Endothelial cell of umbilical vein (primary cell): ENCODE measurements at regions not wholly inside any gene's neighbourhood (a gene's known extent, or its start where the extent isn't known, plus 50 kb on each side); places are given as distances from the start of the nearest gene placed in this dataset.

ENCODE experiments used
- BruUV-seq: library from RNA; stranded (reverse); fragments of 400-500 nt; replicated peaks from 2 replicates; lab custom pipeline; 2021; lab: Mats Ljungman, UMichigan
- CTCF ChIA-PET: fragments of 300-600, 350-600 bp; sonication (Branson Sonifier 250); formaldehyde crosslinking; loops from one replicate; lab custom pipeline; 2021; ENCODE audit warnings: antibody characterized with exemption, inconsistent platforms; lab: Charles Lee
- POLR2A ChIA-PET: fragments of 300-600, 350-600 bp; sonication (Branson Sonifier 250); formaldehyde crosslinking; loops from one replicate; lab custom pipeline; 2021; ENCODE audit warnings: antibody characterized with exemption, inconsistent platforms; lab: Charles Lee
- DNase-seq: peaks from one replicate; pipeline ENCODE4 v3.0.0-alpha.2; 2011; ENCODE audit warnings: low read depth, low spot score
- FAIRE-seq: peaks from 2 replicates; lab custom pipeline; 2011; peaks lifted over from hg19 to GRCh38; lab: Jason Lieb, UNC
- H2AFZ ChIP-seq: 2 replicates; pipeline ENCODE4 v1.6.0; 2012; ENCODE audit warnings: low read depth, low read length, control low read depth, inconsistent platforms
- H3K27ac ChIP-seq: 2 replicates; pipeline ENCODE4 v1.5.1; 2011; ENCODE audit warnings: low read depth, mild to moderate bottlenecking, control low read depth, low read length, moderate library complexity; ENCODE audit not compliant: insufficient read depth
- H3K27me3 ChIP-seq, 2 experiments: 2 replicates each; pipeline versions ENCODE4 v1.6.0 to v1.6.1; 2011; ENCODE audit warnings: low read length in 2 of 2, mixed read lengths in 1 of 2; ENCODE audit not compliant: control insufficient read depth in 2 of 2, insufficient read depth in 2 of 2
- H3K36me3 ChIP-seq, 2 experiments: 2 replicates in 1 of 2; 3 replicates in 1 of 2; pipeline ENCODE4 v1.5.1; 2011; ENCODE audit warnings: low read length in 2 of 2, mild to moderate bottlenecking in 1 of 2, moderate library complexity in 1 of 2; ENCODE audit not compliant: control insufficient read depth in 2 of 2, insufficient read depth in 2 of 2; ENCODE audit errors: extremely low read depth in 1 of 2
- H3K4me1 ChIP-seq: 3 replicates; pipeline ENCODE4 v1.5.1; 2011; ENCODE audit warnings: mild to moderate bottlenecking, low read length; ENCODE audit not compliant: control insufficient read depth, insufficient read depth; ENCODE audit errors: extremely low read depth
- H3K4me2 ChIP-seq: 2 replicates; pipeline ENCODE4 v1.6.1; 2011; ENCODE audit warnings: low read length, control low read depth, mixed read lengths; ENCODE audit not compliant: insufficient read depth
- H3K4me3 ChIP-seq, 3 experiments: fragments of 200-600 bp in 1 of 3; sonication (generic), shearing (Covaris generic) in 1 of 3; replicated peaks in 1 of 3; 2 replicates each; pipeline ENCODE4 v1.5.1; 2011 to 2016; ENCODE audit warnings: control low read depth in 3 of 3, low read length in 3 of 3, mild to moderate bottlenecking in 2 of 3, inconsistent platforms in 1 of 3, low read depth in 1 of 3, moderate library complexity in 1 of 3; ENCODE audit not compliant: insufficient read depth in 1 of 3
- H3K79me2 ChIP-seq: 2 replicates; pipeline ENCODE4 v1.6.0; 2012; ENCODE audit warnings: low read length, inconsistent platforms; ENCODE audit not compliant: control insufficient read depth, insufficient read depth
- H3K9ac ChIP-seq: replicated peaks from 2 replicates; pipeline ENCODE3; 2011; ENCODE audit warnings: low read length, control low read depth; ENCODE audit not compliant: insufficient read depth; ENCODE audit errors: extremely low read depth
- H3K9me1 ChIP-seq: replicated peaks from 3 replicates; pipeline ENCODE4 v1.6.0; 2011; ENCODE audit warnings: mild to moderate bottlenecking, low read length; ENCODE audit not compliant: control insufficient read depth, insufficient read depth; ENCODE audit errors: extremely low read depth
- H3K9me3 ChIP-seq: replicated peaks from 2 replicates; pipeline ENCODE4 v1.5.1; 2012; ENCODE audit warnings: low read length, inconsistent platforms; ENCODE audit not compliant: control insufficient read depth, insufficient read depth
- H4K20me1 ChIP-seq: replicated peaks from 2 replicates; pipeline ENCODE3; 2011; ENCODE audit warnings: mild to moderate bottlenecking, low read length; ENCODE audit not compliant: control insufficient read depth, insufficient read depth; ENCODE audit errors: extremely low read depth
- CTCF ChIP-seq, 2 donors: IDR thresholded peaks; 1 replicate in 1 of 2; 2 replicates in 1 of 2; pipeline ENCODE4 v1.5.1; 2011; ENCODE audit warnings: low read length in 2 of 2, mild to moderate bottlenecking in 2 of 2, moderate library complexity in 2 of 2, control low read depth in 1 of 2, inconsistent platforms in 1 of 2, low read depth in 1 of 2; ENCODE audit not compliant: insufficient read depth in 1 of 2; ENCODE audit errors: extremely low read depth in 1 of 2
- EZH2 ChIP-seq: IDR thresholded peaks from 2 replicates; pipeline ENCODE4 v1.6.1; 2012; ENCODE audit warnings: borderline replicate concordance, low read depth, mild to moderate bottlenecking, moderate library complexity, low read length, inconsistent platforms; ENCODE audit not compliant: severe bottlenecking
- FOS ChIP-seq: IDR thresholded peaks from 2 replicates; pipeline ENCODE4 v1.6.1; 2011; ENCODE audit warnings: mild to moderate bottlenecking, low read length, moderate library complexity, borderline replicate concordance; ENCODE audit not compliant: insufficient read depth
- JUN ChIP-seq: IDR thresholded peaks from 2 replicates; pipeline ENCODE4 v1.6.1; 2011; ENCODE audit warnings: borderline replicate concordance, low read depth; ENCODE audit not compliant: insufficient read length, insufficient read depth
- MYC ChIP-seq: IDR thresholded peaks from one replicate; pipeline ENCODE4 v1.6.1; 2011; ENCODE audit warnings: mild to moderate bottlenecking, low read depth, low read length
- POLR2AphosphoS5 ChIP-seq: IDR thresholded peaks from 2 replicates; pipeline ENCODE4 v1.6.1; 2012; ENCODE audit warnings: low read depth, mild to moderate bottlenecking, control low read depth, low read length, moderate library complexity; ENCODE audit not compliant: insufficient read depth
- dilution Hi-C: fragments of 300-500 bp; cut with MboI; formaldehyde crosslinking; loops from one replicate; pipeline ENCODE4 v1.15.0; 2019; ENCODE audit warnings: low sequenced_read_pairs; ENCODE audit not compliant: extremely low pct_ligation_motif_present
- intact Hi-C: fragments of 100-400 bp; cut with micrococcal nuclease; formaldehyde crosslinking; loops from one replicate; pipeline ENCODE4 v1.10.0; 2022
- TF ChIP-seq, protein P1 (sequence below): IDR thresholded peaks from 2 replicates; pipeline ENCODE4 v1.6.1; 2011; ENCODE audit not compliant: insufficient read depth, insufficient read length

GRCh38 chr1:219354962-219355361 lies 181.3 kb downstream of the LYPLAL1 start:
- no peak overlapping the region for H3K9ac ChIP-seq
- ChIA-PET CTCF (interaction anchor here (1.1 kb wide), 1 partner anchor 15 kb away, joined by 4 read pairs; no protein-coding TSS in a partner anchor), POLR2A (no interaction called here)
- H3K9me3 ChIP-seq, result no peaks in the 10 kb centered on the region
- H3K4me3 ChIP-seq, result no peak overlapping the region
- H4K20me1 ChIP-seq, result no peaks in the 10 kb centered on the region
- TF ChIP-seq CTCF (IDR thresholded peaks at IDR 0.05; ENCODE audit: extremely low read depth in 1 of 2, insufficient read depth in 1 of 2, low read depth in 1 of 2, low read length in 2 of 2), result no peak
- no peak for TF ChIP-seq FOS
- no peak for TF ChIP-seq JUN
- TF ChIP-seq MYC, result no peak
- TF ChIP-seq EZH2, result no peak
- TF ChIP-seq, protein P1, sequence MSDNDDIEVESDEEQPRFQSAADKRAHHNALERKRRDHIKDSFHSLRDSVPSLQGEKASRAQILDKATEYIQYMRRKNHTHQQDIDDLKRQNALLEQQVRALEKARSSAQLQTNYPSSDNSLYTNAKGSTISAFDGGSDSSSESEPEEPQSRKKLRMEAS, result no peak
- TF ChIP-seq POLR2AphosphoS5, result no peak
- dilution Hi-C loops, result no loop called here
- no peaks in the 10 kb centered on the region for H3K27me3 ChIP-seq
- DNase-seq (no peak), FAIRE-seq (no peak)
- no peak overlapping the region for H3K27ac ChIP-seq
- no peaks in the 10 kb centered on the region for H3K9me1 ChIP-seq
- H3K79me2 ChIP-seq, result no peaks in the 10 kb centered on the region
- intact Hi-C loops, result no loop called here
- BruUV-seq, result no TSS peak
- H3K4me2 ChIP-seq, result no peak overlapping the region
- no peak overlapping the region for H2AFZ ChIP-seq
- H3K4me1 ChIP-seq, result no peaks in the 10 kb centered on the region
- H3K36me3 ChIP-seq, result no peaks in the 10 kb centered on the region
